Breast epithelium (tissue), 4 donors: ENCODE measurements at regions not wholly inside any gene's neighbourhood (a gene's known extent, or its start where the extent isn't known, plus 50 kb on each side); places are given as distances from the start of the nearest gene placed in this dataset.

Experiments used
- DNase-seq, 2 donors: peaks; one replicate each; pipeline ENCODE4 v3.0.0-alpha.2; 2019; ENCODE audit warnings: low spot score in 2 of 2
- H3K27ac ChIP-seq, 2 donors: fragments of 200-600 bp; sonication (generic) in 1 of 2; one replicate each; pipeline ENCODE4 v1.5.1; 2016 to 2019; ENCODE audit warnings: mild to moderate bottlenecking in 1 of 2
- H3K27me3 ChIP-seq, 2 donors: fragments of 200-600 bp; sonication (generic) in 1 of 2; one replicate each; pipeline versions ENCODE4 v1.5.1 to v1.6.0; 2017 to 2019; ENCODE audit warnings: control low read depth in 1 of 2, mild to moderate bottlenecking in 1 of 2
- H3K36me3 ChIP-seq: fragments of 200-600 bp; one replicate; pipeline ENCODE4 v1.5.1; 2019
- H3K4me1 ChIP-seq, 2 donors: fragments of 200-600 bp; sonication (generic); one replicate each; pipeline ENCODE4 v1.5.1; 2016 to 2019; ENCODE audit warnings: control low read depth in 1 of 2
- H3K4me3 ChIP-seq, 3 donors: fragments of 200-600 bp; sonication (generic); 1 replicate in 2 of 3; 2 replicates in 1 of 3; pipeline ENCODE4 v1.5.1; 2016 to 2019; ENCODE audit warnings: mild to moderate bottlenecking in 3 of 3, moderate library complexity in 2 of 3
- H3K9me3 ChIP-seq, 2 donors: fragments of 200-600 bp; sonication (generic) in 1 of 2; one replicate each; pipeline ENCODE4 v1.5.1; 2016 to 2019; ENCODE audit warnings: control low read depth in 1 of 2
- POLR2A ChIP-seq: fragments of 450-650 bp; IDR thresholded peaks from one replicate; pipeline ENCODE4 v1.6.1; 2016; ENCODE audit warnings: antibody characterized with exemption, mild to moderate bottlenecking, moderate library complexity
- POLR2AphosphoS5 ChIP-seq, 3 donors: sonication (generic); formaldehyde crosslinking; IDR thresholded peaks; one replicate each; pipeline ENCODE4 v1.6.1; 2017; ENCODE audit warnings: antibody characterized with exemption in 3 of 3
- intact Hi-C: fragments of 100-400 bp; cut with DNase I; formaldehyde crosslinking; loops from one replicate; pipeline ENCODE4 v1.15.1; 2023; ENCODE audit warnings: low total_unique reads
- TF ChIP-seq, protein P1 (sequence below), 3 donors: fragments of 450-650 bp; IDR thresholded peaks; one replicate each; pipeline ENCODE4 v1.5.1; 2016 to 2017; ENCODE audit warnings: antibody characterized with exemption in 3 of 3, mild to moderate bottlenecking in 3 of 3, moderate library complexity in 3 of 3

GRCh38 chr2:239865059-239865639 is 160.0 kb downstream of the NDUFA10 start:
- H3K36me3 ChIP-seq: no peaks in the 10 kb centered on the region
- TF ChIP-seq POLR2AphosphoS5 (IDR thresholded peaks at IDR 0.05) (no peak), POLR2A (no peak)
- TF ChIP-seq, protein P1, sequence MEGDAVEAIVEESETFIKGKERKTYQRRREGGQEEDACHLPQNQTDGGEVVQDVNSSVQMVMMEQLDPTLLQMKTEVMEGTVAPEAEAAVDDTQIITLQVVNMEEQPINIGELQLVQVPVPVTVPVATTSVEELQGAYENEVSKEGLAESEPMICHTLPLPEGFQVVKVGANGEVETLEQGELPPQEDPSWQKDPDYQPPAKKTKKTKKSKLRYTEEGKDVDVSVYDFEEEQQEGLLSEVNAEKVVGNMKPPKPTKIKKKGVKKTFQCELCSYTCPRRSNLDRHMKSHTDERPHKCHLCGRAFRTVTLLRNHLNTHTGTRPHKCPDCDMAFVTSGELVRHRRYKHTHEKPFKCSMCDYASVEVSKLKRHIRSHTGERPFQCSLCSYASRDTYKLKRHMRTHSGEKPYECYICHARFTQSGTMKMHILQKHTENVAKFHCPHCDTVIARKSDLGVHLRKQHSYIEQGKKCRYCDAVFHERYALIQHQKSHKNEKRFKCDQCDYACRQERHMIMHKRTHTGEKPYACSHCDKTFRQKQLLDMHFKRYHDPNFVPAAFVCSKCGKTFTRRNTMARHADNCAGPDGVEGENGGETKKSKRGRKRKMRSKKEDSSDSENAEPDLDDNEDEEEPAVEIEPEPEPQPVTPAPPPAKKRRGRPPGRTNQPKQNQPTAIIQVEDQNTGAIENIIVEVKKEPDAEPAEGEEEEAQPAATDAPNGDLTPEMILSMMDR (IDR thresholded peaks at IDR 0.05): no peak
- no peaks in the 10 kb centered on the region for H3K9me3 ChIP-seq
- H3K4me1 ChIP-seq: no peaks in the 10 kb centered on the region
- H3K4me3 ChIP-seq: no peak overlapping the region
- no peak overlapping the region for H3K27ac ChIP-seq
- intact Hi-C loops: no loop called here
- DNase-seq: no peak
- peaks cover 0 to 3% of the 10 kb centered on the region in 2 donors for H3K27me3 ChIP-seq

DNA sequence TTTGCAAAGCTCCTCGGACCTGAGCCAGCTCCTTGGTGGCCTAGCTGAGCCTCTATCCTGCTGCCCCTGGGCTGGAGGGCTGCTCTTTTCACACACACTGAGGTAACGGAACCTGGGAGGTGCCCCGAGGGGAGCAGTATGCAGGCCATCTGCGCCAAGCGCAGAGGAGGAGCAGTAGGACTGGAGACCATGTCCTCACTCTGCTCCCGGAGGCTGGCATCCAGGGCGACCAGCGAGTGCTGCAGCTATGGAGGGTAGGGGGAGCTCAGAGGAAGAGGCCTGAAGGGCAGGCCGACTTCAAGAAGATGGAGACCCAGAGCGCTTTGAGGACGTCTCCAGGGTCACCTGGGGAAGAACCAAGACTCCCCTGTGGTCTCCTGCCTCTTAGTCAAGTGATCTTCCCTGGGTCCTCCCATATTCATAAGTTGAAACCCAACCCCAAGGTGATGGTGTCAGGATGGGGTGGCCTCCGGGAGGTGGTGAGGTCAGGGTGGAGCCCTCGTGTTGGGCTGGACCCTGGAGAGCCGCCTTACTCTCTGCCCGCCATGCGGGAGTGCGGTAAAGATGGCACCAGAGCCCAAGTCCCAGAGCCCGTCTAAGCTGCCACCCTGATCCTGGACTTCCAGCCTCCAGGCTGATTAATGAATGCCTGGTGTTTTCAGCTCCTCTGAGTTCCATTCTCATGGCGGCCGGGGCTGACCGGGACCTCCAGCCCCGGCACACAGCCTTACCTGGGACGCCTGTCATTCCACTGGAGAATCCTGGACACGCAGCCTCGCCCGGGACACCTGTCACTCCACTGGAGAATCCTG is 160.7 kb downstream of the NDUFA10 start:
- H3K4me1 ChIP-seq: no peaks in the 10 kb centered on the region
- TF ChIP-seq, protein P1 (IDR thresholded peaks at IDR 0.05): no peak
- no peak for TF ChIP-seq POLR2A
- no peak for TF ChIP-seq POLR2AphosphoS5 (IDR thresholded peaks at IDR 0.05)
- intact Hi-C loops: no loop called here
- no peak overlapping the region for H3K4me3 ChIP-seq
- no peaks in the 10 kb centered on the region for H3K36me3 ChIP-seq
- no peaks in the 10 kb centered on the region for H3K9me3 ChIP-seq
- peaks cover 0 to 3% of the 10 kb centered on the region in 2 donors for H3K27me3 ChIP-seq
- H3K27ac ChIP-seq: no peak overlapping the region
- DNase-seq: no peak

- no peak overlapping the region for H3K27ac ChIP-seq
- DNase-seq: no peak
- H3K4me1 ChIP-seq: no peaks in the 10 kb centered on the region
- no peaks in the 10 kb centered on the region for H3K27me3 ChIP-seq
- no peaks in the 10 kb centered on the region for H3K36me3 ChIP-seq
- H3K4me3 ChIP-seq: no peak overlapping the region
- H3K9me3 ChIP-seq: no peaks in the 10 kb centered on the region
- TF ChIP-seq, protein P1 (IDR thresholded peaks at IDR 0.05): no peak
- TF ChIP-seq POLR2AphosphoS5 (IDR thresholded peaks at IDR 0.05) (no peak), POLR2A (no peak)
- intact Hi-C loops: no loop called here
Measured at GRCh38 chr2:239862613-239863012, 162.5 kb downstream of the NDUFA10 start.

DNA sequence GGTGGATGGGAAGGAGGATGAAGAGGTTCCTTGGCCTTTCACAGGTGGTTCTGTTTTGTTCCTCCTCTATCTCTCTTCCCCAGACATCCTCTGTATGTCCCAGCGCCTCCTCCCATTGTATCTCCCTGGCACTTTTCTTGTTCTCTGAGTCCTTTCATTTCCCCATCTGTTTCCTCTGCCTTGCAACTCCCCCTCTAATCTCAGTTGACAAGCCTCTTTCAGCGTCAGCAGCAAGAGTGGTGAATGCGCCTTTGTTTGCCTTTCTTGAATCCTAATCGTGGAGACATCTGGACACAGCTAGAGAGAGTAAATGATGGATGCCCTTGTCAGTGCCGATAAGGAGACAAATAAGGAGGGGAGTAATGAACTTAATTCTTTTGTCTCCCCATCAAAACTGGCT is 167.0 kb downstream of the NDUFA10 start:
- DNase-seq: no peak
- intact Hi-C loops: loop anchor here (5.0 kb wide), 1 partner anchor 439 kb away; no protein-coding TSS in a partner anchor

More for the DNA sequence above, 167.0 kb downstream of the NDUFA10 start:
- H3K9me3 ChIP-seq: no peaks in the 10 kb centered on the region
- no peak overlapping the region for H3K4me3 ChIP-seq
- no peaks in the 10 kb centered on the region for H3K4me1 ChIP-seq
- TF ChIP-seq POLR2AphosphoS5 (IDR thresholded peaks at IDR 0.05) (no peak), POLR2A (no peak)
- TF ChIP-seq, protein P1 (IDR thresholded peaks at IDR 0.05): no peak
- no peaks in the 10 kb centered on the region for H3K36me3 ChIP-seq
- H3K27me3 ChIP-seq: no peaks in the 10 kb centered on the region
- H3K27ac ChIP-seq: no peak overlapping the region
